GM23338 (cell line): ENCODE measurements at regions not wholly inside any gene's neighbourhood (a gene's known extent, or its start where the extent isn't known, plus 50 kb on each side); places are given as distances from the start of the nearest gene placed in this dataset.

Source experiments
- CREB1 ChIP-seq: fragments of 250-450 bp; sonication (Bioruptor Pico); IDR thresholded peaks from 2 replicates; pipeline ENCODE4 v1.5.0; 2020; ENCODE audit warnings: low read depth, mild to moderate bottlenecking, moderate library complexity
- EZH2 ChIP-seq: fragments of 200-600 bp; sonication (generic); IDR thresholded peaks from one replicate; pipeline ENCODE4 v1.8.0; 2017; ENCODE audit warnings: antibody characterized with exemption, mild to moderate bottlenecking, low read depth; ENCODE audit not compliant: unreplicated experiment
- EZH2phosphoT487 ChIP-seq: fragments of 200-600 bp; sonication (generic); IDR thresholded peaks from one replicate; pipeline ENCODE4 v1.8.1; 2018; ENCODE audit warnings: antibody characterized with exemption; ENCODE audit not compliant: unreplicated experiment
- JUNB ChIP-seq: IDR thresholded peaks from one replicate; pipeline ENCODE4 v1.6.1; 2016; ENCODE audit warnings: antibody characterized with exemption; ENCODE audit not compliant: unreplicated experiment
- ZNF114 ChIP-seq: fragments of 250-450 bp; sonication (Bioruptor Pico); IDR thresholded peaks from 2 replicates; pipeline ENCODE4 v1.5.0; 2020; ENCODE audit warnings: mild to moderate bottlenecking, moderate library complexity
- ZNF331 ChIP-seq: fragments of 250-450 bp; sonication (Bioruptor Pico); IDR thresholded peaks from 2 replicates; pipeline ENCODE4 v1.5.0; 2020; ENCODE audit warnings: low read depth, mild to moderate bottlenecking, moderate library complexity
- TF ChIP-seq, protein P1 (sequence below): fragments of 250-450 bp; sonication (Bioruptor Pico); IDR thresholded peaks from 2 replicates; pipeline ENCODE4 v1.5.0; 2020; ENCODE audit warnings: mild to moderate bottlenecking, moderate library complexity
- TF ChIP-seq, protein P2 (sequence below): IDR thresholded peaks from one replicate; pipeline ENCODE4 v1.6.1; 2018; ENCODE audit warnings: antibody characterized with exemption; ENCODE audit not compliant: unreplicated experiment
- TF ChIP-seq, protein P3 (sequence below): IDR thresholded peaks from 2 replicates; pipeline ENCODE4 v1.6.1; 2016; ENCODE audit warnings: antibody characterized with exemption

DNA sequence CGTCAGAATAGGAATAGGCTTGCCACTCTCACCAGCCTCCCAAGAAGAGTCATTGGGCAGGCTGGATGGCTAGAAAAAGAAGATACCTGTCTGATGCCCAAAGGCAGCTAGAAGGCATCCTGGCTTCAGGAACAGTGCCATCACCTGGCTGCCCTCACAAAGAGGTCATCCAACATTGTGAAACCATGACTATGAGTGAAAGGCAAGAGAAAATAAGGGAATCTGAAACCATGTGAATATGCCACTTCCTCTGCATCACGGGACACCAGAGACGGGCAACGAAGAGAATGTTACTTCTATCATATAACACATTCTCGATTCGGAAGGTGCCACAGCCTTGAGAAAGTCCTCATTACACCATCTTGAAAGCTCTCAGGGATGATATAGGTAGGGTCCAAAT lies 182.0 kb downstream of the DAD1 start (continued):
- TF ChIP-seq, protein P1, sequence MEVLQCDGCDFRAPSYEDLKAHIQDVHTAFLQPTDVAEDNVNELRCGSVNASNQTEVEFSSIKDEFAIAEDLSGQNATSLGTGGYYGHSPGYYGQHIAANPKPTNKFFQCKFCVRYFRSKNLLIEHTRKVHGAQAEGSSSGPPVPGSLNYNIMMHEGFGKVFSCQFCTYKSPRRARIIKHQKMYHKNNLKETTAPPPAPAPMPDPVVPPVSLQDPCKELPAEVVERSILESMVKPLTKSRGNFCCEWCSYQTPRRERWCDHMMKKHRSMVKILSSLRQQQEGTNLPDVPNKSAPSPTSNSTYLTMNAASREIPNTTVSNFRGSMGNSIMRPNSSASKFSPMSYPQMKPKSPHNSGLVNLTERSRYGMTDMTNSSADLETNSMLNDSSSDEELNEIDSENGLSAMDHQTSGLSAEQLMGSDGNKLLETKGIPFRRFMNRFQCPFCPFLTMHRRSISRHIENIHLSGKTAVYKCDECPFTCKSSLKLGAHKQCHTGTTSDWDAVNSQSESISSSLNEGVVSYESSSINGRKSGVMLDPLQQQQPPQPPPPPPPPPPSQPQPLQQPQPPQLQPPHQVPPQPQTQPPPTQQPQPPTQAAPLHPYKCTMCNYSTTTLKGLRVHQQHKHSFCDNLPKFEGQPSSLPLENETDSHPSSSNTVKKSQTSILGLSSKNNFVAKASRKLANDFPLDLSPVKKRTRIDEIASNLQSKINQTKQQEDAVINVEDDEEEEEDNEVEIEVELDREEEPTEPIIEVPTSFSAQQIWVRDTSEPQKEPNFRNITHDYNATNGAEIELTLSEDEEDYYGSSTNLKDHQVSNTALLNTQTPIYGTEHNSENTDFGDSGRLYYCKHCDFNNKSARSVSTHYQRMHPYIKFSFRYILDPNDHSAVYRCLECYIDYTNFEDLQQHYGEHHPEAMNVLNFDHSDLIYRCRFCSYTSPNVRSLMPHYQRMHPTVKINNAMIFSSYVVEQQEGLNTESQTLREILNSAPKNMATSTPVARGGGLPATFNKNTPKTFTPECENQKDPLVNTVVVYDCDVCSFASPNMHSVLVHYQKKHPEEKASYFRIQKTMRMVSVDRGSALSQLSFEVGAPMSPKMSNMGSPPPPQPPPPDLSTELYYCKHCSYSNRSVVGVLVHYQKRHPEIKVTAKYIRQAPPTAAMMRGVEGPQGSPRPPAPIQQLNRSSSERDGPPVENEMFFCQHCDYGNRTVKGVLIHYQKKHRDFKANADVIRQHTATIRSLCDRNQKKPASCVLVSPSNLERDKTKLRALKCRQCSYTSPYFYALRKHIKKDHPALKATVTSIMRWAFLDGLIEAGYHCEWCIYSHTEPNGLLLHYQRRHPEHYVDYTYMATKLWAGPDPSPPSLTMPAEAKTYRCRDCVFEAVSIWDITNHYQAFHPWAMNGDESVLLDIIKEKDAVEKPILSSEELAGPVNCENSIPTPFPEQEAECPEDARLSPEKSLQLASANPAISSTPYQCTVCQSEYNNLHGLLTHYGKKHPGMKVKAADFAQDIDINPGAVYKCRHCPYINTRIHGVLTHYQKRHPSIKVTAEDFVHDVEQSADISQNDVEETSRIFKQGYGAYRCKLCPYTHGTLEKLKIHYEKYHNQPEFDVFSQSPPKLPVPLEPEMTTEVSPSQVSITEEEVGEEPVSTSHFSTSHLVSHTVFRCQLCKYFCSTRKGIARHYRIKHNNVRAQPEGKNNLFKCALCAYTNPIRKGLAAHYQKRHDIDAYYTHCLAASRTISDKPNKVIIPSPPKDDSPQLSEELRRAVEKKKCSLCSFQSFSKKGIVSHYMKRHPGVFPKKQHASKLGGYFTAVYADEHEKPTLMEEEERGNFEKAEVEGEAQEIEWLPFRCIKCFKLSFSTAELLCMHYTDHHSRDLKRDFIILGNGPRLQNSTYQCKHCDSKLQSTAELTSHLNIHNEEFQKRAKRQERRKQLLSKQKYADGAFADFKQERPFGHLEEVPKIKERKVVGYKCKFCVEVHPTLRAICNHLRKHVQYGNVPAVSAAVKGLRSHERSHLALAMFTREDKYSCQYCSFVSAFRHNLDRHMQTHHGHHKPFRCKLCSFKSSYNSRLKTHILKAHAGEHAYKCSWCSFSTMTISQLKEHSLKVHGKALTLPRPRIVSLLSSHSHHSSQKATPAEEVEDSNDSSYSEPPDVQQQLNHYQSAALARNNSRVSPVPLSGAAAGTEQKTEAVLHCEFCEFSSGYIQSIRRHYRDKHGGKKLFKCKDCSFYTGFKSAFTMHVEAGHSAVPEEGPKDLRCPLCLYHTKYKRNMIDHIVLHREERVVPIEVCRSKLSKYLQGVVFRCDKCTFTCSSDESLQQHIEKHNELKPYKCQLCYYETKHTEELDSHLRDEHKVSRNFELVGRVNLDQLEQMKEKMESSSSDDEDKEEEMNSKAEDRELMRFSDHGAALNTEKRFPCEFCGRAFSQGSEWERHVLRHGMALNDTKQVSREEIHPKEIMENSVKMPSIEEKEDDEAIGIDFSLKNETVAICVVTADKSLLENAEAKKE (CRISPR knock-in tag) = no peak
- TF ChIP-seq ZNF114 (CRISPR knock-in tag) (no peak), CREB1 (CRISPR knock-in tag) (no peak), EZH2phosphoT487 (no peak), ZNF331 (CRISPR knock-in tag) (no peak), JUNB (no peak), EZH2 (no peak)
- TF ChIP-seq, protein P2, sequence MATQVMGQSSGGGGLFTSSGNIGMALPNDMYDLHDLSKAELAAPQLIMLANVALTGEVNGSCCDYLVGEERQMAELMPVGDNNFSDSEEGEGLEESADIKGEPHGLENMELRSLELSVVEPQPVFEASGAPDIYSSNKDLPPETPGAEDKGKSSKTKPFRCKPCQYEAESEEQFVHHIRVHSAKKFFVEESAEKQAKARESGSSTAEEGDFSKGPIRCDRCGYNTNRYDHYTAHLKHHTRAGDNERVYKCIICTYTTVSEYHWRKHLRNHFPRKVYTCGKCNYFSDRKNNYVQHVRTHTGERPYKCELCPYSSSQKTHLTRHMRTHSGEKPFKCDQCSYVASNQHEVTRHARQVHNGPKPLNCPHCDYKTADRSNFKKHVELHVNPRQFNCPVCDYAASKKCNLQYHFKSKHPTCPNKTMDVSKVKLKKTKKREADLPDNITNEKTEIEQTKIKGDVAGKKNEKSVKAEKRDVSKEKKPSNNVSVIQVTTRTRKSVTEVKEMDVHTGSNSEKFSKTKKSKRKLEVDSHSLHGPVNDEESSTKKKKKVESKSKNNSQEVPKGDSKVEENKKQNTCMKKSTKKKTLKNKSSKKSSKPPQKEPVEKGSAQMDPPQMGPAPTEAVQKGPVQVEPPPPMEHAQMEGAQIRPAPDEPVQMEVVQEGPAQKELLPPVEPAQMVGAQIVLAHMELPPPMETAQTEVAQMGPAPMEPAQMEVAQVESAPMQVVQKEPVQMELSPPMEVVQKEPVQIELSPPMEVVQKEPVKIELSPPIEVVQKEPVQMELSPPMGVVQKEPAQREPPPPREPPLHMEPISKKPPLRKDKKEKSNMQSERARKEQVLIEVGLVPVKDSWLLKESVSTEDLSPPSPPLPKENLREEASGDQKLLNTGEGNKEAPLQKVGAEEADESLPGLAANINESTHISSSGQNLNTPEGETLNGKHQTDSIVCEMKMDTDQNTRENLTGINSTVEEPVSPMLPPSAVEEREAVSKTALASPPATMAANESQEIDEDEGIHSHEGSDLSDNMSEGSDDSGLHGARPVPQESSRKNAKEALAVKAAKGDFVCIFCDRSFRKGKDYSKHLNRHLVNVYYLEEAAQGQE = no peak
- TF ChIP-seq, protein P3, sequence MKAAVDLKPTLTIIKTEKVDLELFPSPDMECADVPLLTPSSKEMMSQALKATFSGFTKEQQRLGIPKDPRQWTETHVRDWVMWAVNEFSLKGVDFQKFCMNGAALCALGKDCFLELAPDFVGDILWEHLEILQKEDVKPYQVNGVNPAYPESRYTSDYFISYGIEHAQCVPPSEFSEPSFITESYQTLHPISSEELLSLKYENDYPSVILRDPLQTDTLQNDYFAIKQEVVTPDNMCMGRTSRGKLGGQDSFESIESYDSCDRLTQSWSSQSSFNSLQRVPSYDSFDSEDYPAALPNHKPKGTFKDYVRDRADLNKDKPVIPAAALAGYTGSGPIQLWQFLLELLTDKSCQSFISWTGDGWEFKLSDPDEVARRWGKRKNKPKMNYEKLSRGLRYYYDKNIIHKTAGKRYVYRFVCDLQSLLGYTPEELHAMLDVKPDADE = no peak
